GM12874 (cell line): ENCODE measurements at regions not wholly inside any gene's neighbourhood (a gene's known extent, or its start where the extent isn't known, plus 50 kb on each side); places are given as distances from the start of the nearest gene placed in this dataset.

Source experiments
- TF ChIP-seq, protein P1 (sequence below): IDR thresholded peaks from 2 replicates; pipeline ENCODE4 v1.5.1; 2011; ENCODE audit warnings: low read depth, mild to moderate bottlenecking, control low read depth, low read length, moderate library complexity; ENCODE audit not compliant: insufficient read depth

DNA sequence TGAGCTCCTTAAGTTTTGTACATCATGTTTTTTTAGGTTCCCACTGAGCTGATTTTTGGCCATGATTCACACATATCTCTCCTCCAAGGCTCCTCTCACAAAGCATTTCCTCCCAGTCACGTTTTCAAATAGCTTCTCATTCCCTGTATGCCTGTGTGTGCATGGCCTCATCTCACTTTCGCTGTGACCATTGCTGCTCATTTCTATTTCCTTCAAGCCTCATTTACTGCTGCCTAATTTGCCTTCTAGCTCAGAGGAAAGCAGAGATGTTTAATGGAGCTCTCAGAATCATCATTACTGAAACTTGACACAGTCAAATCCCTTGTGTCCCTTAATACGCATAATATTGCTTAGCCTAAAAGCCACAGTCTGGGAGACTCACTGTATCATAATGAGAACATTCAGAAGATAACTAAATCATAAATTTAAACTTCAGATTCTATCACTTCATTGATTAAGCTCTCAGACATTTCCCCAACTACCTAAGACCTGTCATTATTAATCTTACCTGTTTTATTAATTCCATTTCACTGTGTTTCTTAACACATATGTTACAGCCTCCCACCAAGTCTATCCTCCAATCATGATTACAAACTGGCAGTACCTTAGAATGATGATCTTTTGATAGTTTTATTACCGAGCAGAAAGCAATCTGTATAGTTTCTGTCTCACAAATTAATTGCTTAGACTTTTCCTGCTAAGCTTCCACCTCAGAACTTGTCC is 278.3 kb upstream of the PTGER4 start:
- TF ChIP-seq, protein P1, sequence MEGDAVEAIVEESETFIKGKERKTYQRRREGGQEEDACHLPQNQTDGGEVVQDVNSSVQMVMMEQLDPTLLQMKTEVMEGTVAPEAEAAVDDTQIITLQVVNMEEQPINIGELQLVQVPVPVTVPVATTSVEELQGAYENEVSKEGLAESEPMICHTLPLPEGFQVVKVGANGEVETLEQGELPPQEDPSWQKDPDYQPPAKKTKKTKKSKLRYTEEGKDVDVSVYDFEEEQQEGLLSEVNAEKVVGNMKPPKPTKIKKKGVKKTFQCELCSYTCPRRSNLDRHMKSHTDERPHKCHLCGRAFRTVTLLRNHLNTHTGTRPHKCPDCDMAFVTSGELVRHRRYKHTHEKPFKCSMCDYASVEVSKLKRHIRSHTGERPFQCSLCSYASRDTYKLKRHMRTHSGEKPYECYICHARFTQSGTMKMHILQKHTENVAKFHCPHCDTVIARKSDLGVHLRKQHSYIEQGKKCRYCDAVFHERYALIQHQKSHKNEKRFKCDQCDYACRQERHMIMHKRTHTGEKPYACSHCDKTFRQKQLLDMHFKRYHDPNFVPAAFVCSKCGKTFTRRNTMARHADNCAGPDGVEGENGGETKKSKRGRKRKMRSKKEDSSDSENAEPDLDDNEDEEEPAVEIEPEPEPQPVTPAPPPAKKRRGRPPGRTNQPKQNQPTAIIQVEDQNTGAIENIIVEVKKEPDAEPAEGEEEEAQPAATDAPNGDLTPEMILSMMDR: no peak

DNA sequence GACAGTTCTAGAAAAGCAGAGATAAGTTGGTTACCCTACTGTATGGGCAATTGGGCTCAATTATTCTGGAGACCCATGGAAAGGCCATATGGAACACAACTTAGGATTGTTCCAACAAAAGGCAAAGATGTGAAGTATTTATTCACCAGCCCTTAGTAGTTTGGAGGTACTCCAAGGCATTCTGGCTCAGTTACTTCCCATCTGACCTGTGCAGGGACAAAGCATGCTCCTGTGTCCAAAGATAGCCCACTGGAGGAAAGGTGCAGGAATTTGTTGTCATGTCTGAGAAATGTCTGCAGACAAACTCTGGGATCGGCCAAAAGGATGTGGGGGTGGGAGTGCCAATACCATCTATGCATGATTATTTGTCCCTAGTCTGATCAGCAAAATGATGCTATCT is 279.5 kb upstream of the PTGER4 start:
- TF ChIP-seq, protein P1: no peak

DNA sequence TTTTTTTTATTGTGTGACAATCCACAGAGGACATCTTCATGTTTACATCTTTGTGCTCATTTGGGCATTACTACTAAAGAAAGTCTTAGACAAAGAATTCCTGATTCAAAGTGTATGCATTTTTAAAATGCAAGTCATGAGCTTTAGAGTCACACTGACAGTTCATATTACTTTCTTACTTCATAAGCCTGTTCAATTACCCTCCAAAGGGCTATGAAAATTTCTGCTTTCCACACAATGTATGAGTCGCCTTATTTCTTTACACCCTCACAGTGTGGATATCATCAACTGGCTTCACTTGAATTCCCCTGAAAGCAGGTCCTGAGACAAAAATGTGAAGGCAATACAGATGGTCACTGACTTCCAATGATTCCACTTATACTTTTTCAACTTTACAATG is 280.4 kb upstream of the PTGER4 start:
- TF ChIP-seq, protein P1: no peak

DNA sequence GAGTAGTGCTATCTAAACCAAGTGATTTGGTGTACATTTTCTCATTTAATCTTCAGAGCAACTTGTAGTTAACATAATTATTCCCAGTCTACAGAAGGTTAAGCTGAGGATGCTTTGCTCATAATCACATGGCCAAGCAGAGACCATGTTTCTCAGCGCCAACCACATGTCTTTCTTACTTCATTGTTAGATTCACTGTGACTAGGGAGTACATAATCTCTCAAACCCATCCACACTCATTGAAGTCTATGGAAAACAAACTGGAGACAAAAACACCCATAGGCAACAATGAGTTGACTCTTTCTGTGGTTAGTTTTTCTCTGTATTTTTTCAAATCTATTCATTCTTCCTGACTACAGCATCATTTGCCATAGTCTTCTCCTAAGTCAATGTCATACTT is 281.7 kb upstream of the PTGER4 start:
- TF ChIP-seq, protein P1: no peak

DNA sequence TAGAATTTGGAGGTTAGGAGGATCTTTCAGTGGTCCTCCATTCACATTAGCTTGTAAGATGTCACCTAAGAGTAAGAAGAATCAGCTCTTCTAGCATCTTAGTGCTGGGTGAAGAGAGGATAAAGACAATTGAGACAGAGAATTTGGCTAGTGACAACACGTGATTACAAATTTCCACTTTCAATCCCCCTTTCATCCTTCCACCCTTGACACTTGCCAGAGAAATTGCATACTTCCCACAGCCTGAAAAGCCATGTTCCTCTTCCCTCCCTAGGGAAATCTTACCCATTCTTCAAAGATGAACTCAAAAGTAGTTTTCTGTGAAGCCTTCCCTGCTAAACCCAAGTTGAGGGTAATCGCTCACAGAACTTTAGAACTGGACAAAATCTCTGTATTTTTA is 282.6 kb upstream of the PTGER4 start:
- TF ChIP-seq, protein P1: no peak

DNA sequence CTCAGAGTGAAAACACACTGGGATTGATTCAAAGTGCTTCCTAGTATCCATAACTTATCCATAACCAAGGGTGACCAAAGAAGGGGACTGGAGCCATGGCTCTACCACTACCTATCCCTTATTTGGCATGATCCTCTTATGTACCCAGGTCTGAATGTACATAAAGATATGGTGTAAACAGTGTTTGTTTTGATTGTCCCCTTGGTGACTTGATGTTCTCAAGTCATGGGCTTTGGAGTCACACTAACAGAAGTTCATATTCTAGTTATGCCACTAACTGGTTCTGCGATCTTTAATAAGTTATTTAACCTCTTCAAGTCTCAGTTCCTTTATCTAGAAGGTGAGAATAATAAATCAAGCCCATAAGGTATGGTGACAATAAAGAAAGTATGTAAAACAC is 283.4 kb upstream of the PTGER4 start:
- TF ChIP-seq, protein P1: no peak

DNA sequence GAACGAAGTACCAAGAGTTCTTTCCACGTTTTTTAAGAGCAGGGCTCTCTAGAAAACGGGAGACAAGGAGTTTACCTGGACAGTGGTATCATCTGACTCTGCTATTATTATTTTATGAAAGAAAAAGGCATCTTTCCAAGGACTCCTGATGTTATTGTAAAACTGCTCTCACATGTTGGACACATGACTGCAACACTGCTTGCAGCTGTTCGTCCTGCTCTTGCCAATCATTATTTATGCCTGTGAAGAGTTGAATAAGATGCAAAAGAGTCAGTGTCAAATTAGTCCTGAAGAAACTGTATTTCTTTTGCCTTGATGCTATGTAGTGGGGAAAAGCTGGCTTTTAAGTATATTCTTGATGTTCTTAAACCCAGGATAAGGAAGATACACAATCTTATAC is 284.5 kb upstream of the PTGER4 start:
- TF ChIP-seq, protein P1: no peak
